ENCODE measurements at regions not wholly inside any gene's neighbourhood (a gene's known extent, or its start where the extent isn't known, plus 50 kb on each side); places are given as distances from the start of the nearest gene placed in this dataset.
A peak's percentile ranks its signal among the peaks of the same experiment; 100 is the strongest.
"Not testable (repeated sequence)": the region's sequence is repeated elsewhere in the genome, so short reads cannot be mapped to it uniquely, and the experiment has no call there.

DNA sequence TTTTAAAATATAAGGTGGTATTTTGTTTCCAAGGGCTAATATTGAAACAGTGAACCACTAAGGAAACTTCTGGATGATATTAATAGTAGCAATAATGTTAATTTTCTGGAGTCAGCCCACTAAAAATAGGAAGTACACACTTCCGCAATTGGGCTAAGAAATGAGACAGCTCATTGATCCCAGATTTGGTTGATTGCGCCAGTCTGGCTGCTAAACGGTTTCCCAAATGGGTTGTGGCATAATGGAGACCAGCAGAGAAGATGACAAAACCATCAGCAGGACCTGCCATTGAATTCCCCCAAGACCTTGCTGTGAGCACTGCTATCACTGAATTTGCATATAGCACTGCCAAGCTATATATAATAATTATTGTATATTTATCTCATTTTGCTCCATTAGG is 71.2 kb upstream of the SGK1 start (continued):
- no peak for TF ChIP-seq KDM4B (IDR thresholded peaks at IDR 0.05; ENCODE audit: borderline replicate concordance in 2 of 2, low read depth in 1 of 2)
- TF ChIP-seq MEIS2 (IDR thresholded peaks at IDR 0.05; ENCODE audit: partially characterized antibody) = no peak
- no peak for TF ChIP-seq ZFX (CRISPR knock-in tag; IDR thresholded peaks at IDR 0.05)
- TF ChIP-seq, protein P1, sequence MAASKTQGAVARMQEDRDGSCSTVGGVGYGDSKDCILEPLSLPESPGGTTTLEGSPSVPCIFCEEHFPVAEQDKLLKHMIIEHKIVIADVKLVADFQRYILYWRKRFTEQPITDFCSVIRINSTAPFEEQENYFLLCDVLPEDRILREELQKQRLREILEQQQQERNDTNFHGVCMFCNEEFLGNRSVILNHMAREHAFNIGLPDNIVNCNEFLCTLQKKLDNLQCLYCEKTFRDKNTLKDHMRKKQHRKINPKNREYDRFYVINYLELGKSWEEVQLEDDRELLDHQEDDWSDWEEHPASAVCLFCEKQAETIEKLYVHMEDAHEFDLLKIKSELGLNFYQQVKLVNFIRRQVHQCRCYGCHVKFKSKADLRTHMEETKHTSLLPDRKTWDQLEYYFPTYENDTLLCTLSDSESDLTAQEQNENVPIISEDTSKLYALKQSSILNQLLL (CRISPR knock-in tag; IDR thresholded peaks at IDR 0.05; ENCODE audit: borderline replicate concordance) = no peak
- TF ChIP-seq, protein P2, sequence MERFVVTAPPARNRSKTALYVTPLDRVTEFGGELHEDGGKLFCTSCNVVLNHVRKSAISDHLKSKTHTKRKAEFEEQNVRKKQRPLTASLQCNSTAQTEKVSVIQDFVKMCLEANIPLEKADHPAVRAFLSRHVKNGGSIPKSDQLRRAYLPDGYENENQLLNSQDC (CRISPR knock-in tag; IDR thresholded peaks at IDR 0.05) = no peak

DNA sequence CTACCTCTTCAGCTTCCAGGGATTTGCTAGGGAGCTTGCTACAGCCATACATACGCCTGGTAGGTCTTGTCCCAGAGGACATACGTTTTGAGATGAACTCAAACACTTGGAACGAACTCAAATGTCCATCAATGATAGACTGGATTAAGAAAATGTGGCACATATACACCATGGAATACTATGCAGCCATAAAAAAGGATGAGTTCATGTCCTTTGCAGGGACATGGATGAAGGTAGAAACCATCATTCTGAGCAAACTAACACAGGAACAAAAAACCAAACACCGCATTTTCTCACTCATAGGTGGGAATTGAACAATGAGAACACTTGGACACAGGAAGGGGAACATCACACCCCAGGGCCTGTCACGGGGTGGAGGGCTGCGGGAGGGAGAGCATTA is 68.6 kb upstream of the SGK1 start:
- BruUV-seq (replicated peaks); H3K27ac ChIP-seq (ENCODE audit: extremely low read depth, low read depth, low read length); H3K36me3 ChIP-seq (ENCODE audit: control insufficient read depth, insufficient read depth, low read length); DNase-seq (ENCODE audit: extremely low read depth in 1 of 4, low spot score in 3 of 4); H2AFZ ChIP-seq (ENCODE audit: low read depth, low read length); H3K4me2 ChIP-seq (ENCODE audit: insufficient read depth, low read length); CTCF ChIA-PET (ENCODE audit: low intra/inter-chr PET ratio); in situ Hi-C loops (cut with MboI); FAIRE-seq; H3K27me3 ChIP-seq (ENCODE audit: control insufficient read depth in 2 of 2, insufficient read depth in 2 of 2, low read length in 2 of 2); H4K20me1 ChIP-seq (replicated peaks; ENCODE audit: control insufficient read depth, insufficient read depth, low read length); H3K79me2 ChIP-seq (ENCODE audit: control insufficient read depth, insufficient read depth, low read length); H3K9me1 ChIP-seq (ENCODE audit: control insufficient read depth, insufficient read depth, low read length); H3K4me3 ChIP-seq; ATAC-seq; intact Hi-C loops (cut with micrococcal nuclease); H3K9ac ChIP-seq (ENCODE audit: insufficient read depth in 1 of 2, low read depth in 2 of 2, low read length in 2 of 2); H3K4me1 ChIP-seq (replicated peaks in 1 of 2; ENCODE audit: control insufficient read depth in 2 of 2, insufficient read depth in 2 of 2, low read length in 2 of 2); H3K9me3 ChIP-seq (replicated peaks; ENCODE audit: control insufficient read depth, insufficient read depth, low read depth, low read length): not testable (repeated sequence)
- WGBS (ENCODE audit: insufficient coverage, low coverage, missing lambda C conversion rate) = 31% methylated on average over 5 of the region's 6 CpGs
- POLR2A ChIA-PET = interaction anchor here (0.6 to 1.5 kb wide), 2 partner anchors 8 to 25 kb away, joined by 3 to 6 read pairs; no protein-coding TSS in a partner anchor
- TF ChIP-seq ZNF146 (CRISPR knock-in tag; IDR thresholded peaks at IDR 0.05; ENCODE audit: unreplicated experiment) (peak; percentile 93), BCOR (IDR thresholded peaks at IDR 0.05) (peak; percentile 52; the same call in 1 of the 2 replicates), RBM25 (IDR thresholded peaks at IDR 0.05; ENCODE audit: low read depth, low read length, severe bottlenecking) (peak; percentile 31)
